ENCODE measurements at regions not wholly inside any gene's neighbourhood (a gene's known extent, or its start where the extent isn't known, plus 50 kb on each side); places are given as distances from the start of the nearest gene placed in this dataset.

GRCh38 chr14:48805315-48805714 is 780.9 kb downstream of the RPS29 start:
- Mint-ChIP-seq H3K9me3 (peaks cover 0 to 2% of the 10 kb centered on the region in 2 experiments; a peak in 1 of 5 replicates), H3K4me3 (no peak overlapping the region; a peak in 1 of 5 replicates), H3K36me3 (ENCODE audit: insufficient read depth in 1 of 3, low read depth in 3 of 3) (peaks cover 0 to 4% (median 0%) of the 10 kb centered on the region in 3 experiments; a peak in 1 of 7 replicates), H3K27ac (no peak overlapping the region; a peak in 1 of 7 replicates), H3K27me3 (ENCODE audit: low read depth) (peaks cover 100% of the 10 kb centered on the region), H3K4me1 (peaks cover 13 to 23% of the 10 kb centered on the region in 2 experiments)
- Histone ChIP-seq H2BK20ac (ENCODE audit: low read depth, low read length, poor library complexity, severe bottlenecking) (no peak overlapping the region), H3K18ac (ENCODE audit: insufficient read length, low read depth, low read length) (no peak overlapping the region), H4K5ac (ENCODE audit: insufficient read length, low read depth, low read length) (no peak overlapping the region), H4K8ac (replicated peaks; ENCODE audit: insufficient read length, low read depth, low read length) (no peak overlapping the region), H2AFZ (ENCODE audit: low read length) (no peak overlapping the region), H3T11ph (ENCODE audit: low read length) (no peak overlapping the region), H3K27ac (ENCODE audit: insufficient read length, low read depth, low read length) (no peak overlapping the region), H3K4ac (ENCODE audit: low read depth, low read length) (no peak overlapping the region), H3K23ac (ENCODE audit: insufficient read length, low read depth, low read length) (no peak overlapping the region), H3K9me3 (ENCODE audit: control insufficient read depth, low read depth, low read length) (no peaks in the 10 kb centered on the region), H3K79me2 (ENCODE audit: insufficient read depth, low read length) (no peaks in the 10 kb centered on the region), H4K20me1 (ENCODE audit: control insufficient read depth, insufficient read depth, insufficient read length) (no peaks in the 10 kb centered on the region), H2BK15ac (ENCODE audit: low read depth, low read length) (no peak overlapping the region), H4K91ac (ENCODE audit: insufficient read length, low read depth, low read length) (no peak overlapping the region), H3K4me1 (ENCODE audit: insufficient read depth, low read length) (peaks cover 2% of the 10 kb centered on the region; the same call in 1 of the 2 replicates), H3K23me2 (ENCODE audit: insufficient read length, low read depth, low read length, poor library complexity, severe bottlenecking) (no peaks in the 10 kb centered on the region), H3K27me3 (ENCODE audit: insufficient read depth, low read length) (peaks cover 35% of the 10 kb centered on the region; the same call in 1 of the 2 replicates), H3K9ac (ENCODE audit: extremely low read depth, insufficient read length, low read length) (no peak overlapping the region), H2BK120ac (ENCODE audit: low read depth, low read length, poor library complexity, severe bottlenecking) (no peak overlapping the region), H2AK5ac (ENCODE audit: insufficient read length, low read length) (no peak overlapping the region), H2BK5ac (ENCODE audit: insufficient read length, low read length) (no peak overlapping the region), H3K56ac (ENCODE audit: insufficient read length, low read depth, low read length) (no peak overlapping the region), H2BK12ac (ENCODE audit: insufficient read length, low read depth, low read length) (no peak overlapping the region), H3K14ac (ENCODE audit: insufficient read depth, low read length) (no peak overlapping the region), H3K79me1 (ENCODE audit: insufficient read depth, low read depth, low read length, poor library complexity, severe bottlenecking) (no peaks in the 10 kb centered on the region), H3K4me2 (ENCODE audit: insufficient read depth, insufficient read length, low read length) (no peak overlapping the region)
- WGBS (ENCODE audit: extremely low coverage, insufficient read length, low lambda C conversion rate), result no CpG with 5 or more reads among the region's 14 CpGs
- DNase-seq, result peak; percentile 66
- TF ChIP-seq CTCF (conservative IDR thresholded peaks at IDR 0.05), result no peak

Data from H9 (cell line).